Peyer's patch (tissue), 4 donors: ENCODE measurements at regions not wholly inside any gene's neighbourhood (a gene's known extent, or its start where the extent isn't known, plus 50 kb on each side); places are given as distances from the start of the nearest gene placed in this dataset.

Source experiments
- CTCF ChIP-seq, 6 experiments: fragments of 450-650 bp in 4 of 6; fragments of 200-600 bp in 2 of 6; sonication (generic) in 1 of 6; IDR thresholded peaks; one replicate each; pipeline ENCODE4 v1.5.1; 2017 to 2019; ENCODE audit warnings: antibody characterized with exemption in 6 of 6, mild to moderate bottlenecking in 3 of 6, moderate library complexity in 1 of 6
- POLR2A ChIP-seq, 2 donors: fragments of 450-650 bp; IDR thresholded peaks; one replicate each; pipeline ENCODE4 v1.5.1; 2017; ENCODE audit warnings: antibody characterized with exemption in 2 of 2, mild to moderate bottlenecking in 2 of 2, moderate library complexity in 2 of 2

GRCh38 chr4:133719098-133719497, 482.5 kb downstream of the PABPC4L start:
- no peak for TF ChIP-seq CTCF (IDR thresholded peaks at IDR 0.05)
- no peak for TF ChIP-seq POLR2A (IDR thresholded peaks at IDR 0.05)
